ENCODE measurements at regions not wholly inside any gene's neighbourhood (a gene's known extent, or its start where the extent isn't known, plus 50 kb on each side); places are given as distances from the start of the nearest gene placed in this dataset.

- Mint-ChIP-seq H3K4me1 (peaks cover 55% of the 10 kb centered on the region), H3K9me3 (no peaks in the 10 kb centered on the region), H3K36me3 (no peaks in the 10 kb centered on the region), H3K27ac (peak overlapping the region; percentile 97), H3K27me3 (no peaks in the 10 kb centered on the region), H3K4me3 (peak overlapping the region; percentile 90)
Observed at GRCh38 chr6:26304797-26305640, 60.0 kb upstream of the BTN3A2 start.

- Mint-ChIP-seq H3K4me3 (peak overlapping the region; percentile 90), H3K9me3 (no peaks in the 10 kb centered on the region), H3K36me3 (no peaks in the 10 kb centered on the region), H3K4me1 (peaks cover 57% of the 10 kb centered on the region), H3K27ac (peak overlapping the region; percentile 97), H3K27me3 (no peaks in the 10 kb centered on the region)
Observed at GRCh38 chr6:26305641-26305969, 59.4 kb upstream of the BTN3A2 start.

GRCh38 chr6:26306232-26306631 is 58.8 kb upstream of the BTN3A2 start:
- H3K9me3 Mint-ChIP-seq = no peaks in the 10 kb centered on the region
- H3K27ac Mint-ChIP-seq = no peak overlapping the region

GRCh38 chr6:26307850-26308249 is 57.1 kb upstream of the BTN3A2 start:
- Mint-ChIP-seq H3K4me1 (peaks cover 56% of the 10 kb centered on the region), H3K27me3 (no peaks in the 10 kb centered on the region), H3K9me3 (peaks cover 5% of the 10 kb centered on the region), H3K4me3 (no peak overlapping the region), H3K36me3 (no peaks in the 10 kb centered on the region), H3K27ac (peak overlapping the region; percentile 56)

More at GRCh38 chr6:26306232-26306631, 58.8 kb upstream of the BTN3A2 start:
- Mint-ChIP-seq H3K4me3 (no peak overlapping the region), H3K27me3 (no peaks in the 10 kb centered on the region), H3K36me3 (no peaks in the 10 kb centered on the region), H3K4me1 (peaks cover 51% of the 10 kb centered on the region)

- Mint-ChIP-seq H3K27ac (peak overlapping the region; percentile 62), H3K27me3 (no peaks in the 10 kb centered on the region), H3K4me3 (peak overlapping the region; percentile 27), H3K9me3 (peaks cover 5% of the 10 kb centered on the region), H3K4me1 (peaks cover 45% of the 10 kb centered on the region), H3K36me3 (no peaks in the 10 kb centered on the region)
Observed at GRCh38 chr6:26309731-26310142, 55.3 kb upstream of the BTN3A2 start.

- Mint-ChIP-seq H3K4me3 (peak overlapping the region; percentile 28), H3K27ac (peak overlapping the region; percentile 98), H3K36me3 (no peaks in the 10 kb centered on the region), H3K9me3 (peaks cover 5% of the 10 kb centered on the region), H3K27me3 (no peaks in the 10 kb centered on the region), H3K4me1 (peaks cover 36% of the 10 kb centered on the region)
Observed at GRCh38 chr6:26311012-26311384, 54.0 kb upstream of the BTN3A2 start.

- peaks cover 5% of the 10 kb centered on the region for H3K9me3 Mint-ChIP-seq
- H3K36me3 Mint-ChIP-seq = no peaks in the 10 kb centered on the region
Observed at GRCh38 chr6:26311385-26312095, 53.5 kb upstream of the BTN3A2 start.

GRCh38 chr6:26312096-26312463 is 52.9 kb upstream of the BTN3A2 start:
- H3K27me3 Mint-ChIP-seq = no peaks in the 10 kb centered on the region
- H3K27ac Mint-ChIP-seq = peak overlapping the region; percentile 98
- peak overlapping the region; percentile 96 for H3K4me3 Mint-ChIP-seq
- peaks cover 5% of the 10 kb centered on the region for H3K9me3 Mint-ChIP-seq
- peaks cover 36% of the 10 kb centered on the region for H3K4me1 Mint-ChIP-seq
- H3K36me3 Mint-ChIP-seq = no peaks in the 10 kb centered on the region

More at GRCh38 chr6:26311385-26312095, 53.5 kb upstream of the BTN3A2 start:
- H3K27me3 Mint-ChIP-seq = no peaks in the 10 kb centered on the region
- peak overlapping the region; percentile 98 for H3K27ac Mint-ChIP-seq
- peaks cover 36% of the 10 kb centered on the region for H3K4me1 Mint-ChIP-seq
- peak overlapping the region; percentile 96 for H3K4me3 Mint-ChIP-seq

DNA sequence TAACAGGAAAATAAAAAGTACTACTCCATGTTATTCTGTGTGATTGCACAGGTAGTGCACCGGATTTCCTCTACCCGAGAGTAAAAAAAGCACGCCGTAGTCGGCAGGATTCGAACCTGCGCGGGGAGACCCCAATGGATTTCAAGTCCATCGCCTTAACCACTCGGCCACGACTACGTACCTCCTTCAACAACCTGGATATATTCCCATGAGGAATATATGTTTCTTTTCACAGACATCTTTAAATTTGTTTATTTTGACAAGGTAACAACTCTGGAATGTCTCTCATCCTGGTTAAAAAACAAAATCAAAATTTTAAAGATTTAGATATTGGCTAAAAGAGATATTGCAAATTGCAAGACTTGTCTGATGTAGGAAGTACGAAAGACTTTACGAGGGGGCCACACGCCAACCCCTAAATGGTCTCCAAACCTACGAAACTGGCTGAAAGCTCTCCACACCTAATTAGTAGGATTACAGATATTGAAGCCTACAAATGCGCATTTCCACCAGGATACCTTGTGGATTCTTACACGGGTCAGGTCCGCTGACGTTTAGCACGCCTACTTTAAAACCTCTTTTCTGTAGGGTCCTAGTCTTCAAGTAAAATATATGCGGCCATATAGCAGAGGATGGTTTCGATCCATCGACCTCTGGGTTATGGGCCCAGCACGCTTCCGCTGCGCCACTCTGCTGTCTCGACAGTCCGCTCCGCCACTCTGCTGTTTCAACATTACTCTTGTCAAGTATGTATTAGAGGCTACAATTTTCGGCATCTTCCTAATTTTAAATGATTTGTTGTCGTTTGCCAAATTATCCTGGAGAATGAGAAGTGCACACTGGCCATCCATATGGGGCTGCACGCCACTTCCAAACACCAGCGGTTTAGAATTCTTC is 52.2 kb upstream of the BTN3A2 start:
- peaks cover 36% of the 10 kb centered on the region for H3K4me1 Mint-ChIP-seq
- no peaks in the 10 kb centered on the region for H3K36me3 Mint-ChIP-seq
- peak overlapping the region; percentile 96 for H3K4me3 Mint-ChIP-seq
- H3K27me3 Mint-ChIP-seq = no peaks in the 10 kb centered on the region
- H3K27ac Mint-ChIP-seq = peak overlapping the region; percentile 98
- peaks cover 5% of the 10 kb centered on the region for H3K9me3 Mint-ChIP-seq
